ENCODE measurements at regions not wholly inside any gene's neighbourhood (a gene's known extent, or its start where the extent isn't known, plus 50 kb on each side); places are given as distances from the start of the nearest gene placed in this dataset.
"Not testable (repeated sequence)": the region's sequence is repeated elsewhere in the genome, so short reads cannot be mapped to it uniquely, and the experiment has no call there.

DNA sequence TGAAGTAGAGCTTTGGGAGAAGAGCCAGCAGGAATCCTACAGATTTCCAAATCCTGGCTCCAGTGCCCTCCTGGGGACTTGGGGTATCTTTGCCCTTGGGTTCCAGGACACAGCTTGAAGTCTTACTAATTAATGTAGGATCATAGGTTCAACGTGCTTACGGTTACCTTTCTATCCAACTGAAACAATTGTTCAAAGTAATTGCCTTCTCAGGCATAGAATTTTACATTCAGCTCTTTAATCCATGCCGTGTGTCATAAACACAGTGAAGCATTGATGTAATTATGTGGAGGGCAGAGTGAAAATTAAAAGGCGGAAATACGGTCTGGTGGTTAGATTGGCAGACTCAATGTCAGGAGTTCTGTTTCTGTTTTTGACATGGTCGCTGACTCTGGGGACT lies 170.4 kb downstream of the COG6 start:
- ATAC-seq (replicated peaks): no peak
- no peak overlapping the region for H3K4me3 Mint-ChIP-seq
- peaks cover 9% of the 10 kb centered on the region for H3K27me3 Mint-ChIP-seq
- H3K9me3 Mint-ChIP-seq: peaks cover 5% of the 10 kb centered on the region
- no peak overlapping the region for H3K27ac Mint-ChIP-seq
- peaks cover 22% of the 10 kb centered on the region for H3K4me1 Mint-ChIP-seq
- H3K36me3 Mint-ChIP-seq (ENCODE audit: low read depth): no peaks in the 10 kb centered on the region

- no peak for ATAC-seq (replicated peaks)
- H3K27me3 Mint-ChIP-seq: peaks cover 12% of the 10 kb centered on the region
- H3K27ac Mint-ChIP-seq: no peak overlapping the region
- H3K9me3 Mint-ChIP-seq: peaks cover 4% of the 10 kb centered on the region
- no peak overlapping the region for H3K4me3 Mint-ChIP-seq
- no peaks in the 10 kb centered on the region for H3K4me1 Mint-ChIP-seq
- no peaks in the 10 kb centered on the region for H3K36me3 Mint-ChIP-seq (ENCODE audit: low read depth)
These were observed 179.8 kb downstream of the COG6 start for GRCh38 chr13:39835253-39835652.

DNA sequence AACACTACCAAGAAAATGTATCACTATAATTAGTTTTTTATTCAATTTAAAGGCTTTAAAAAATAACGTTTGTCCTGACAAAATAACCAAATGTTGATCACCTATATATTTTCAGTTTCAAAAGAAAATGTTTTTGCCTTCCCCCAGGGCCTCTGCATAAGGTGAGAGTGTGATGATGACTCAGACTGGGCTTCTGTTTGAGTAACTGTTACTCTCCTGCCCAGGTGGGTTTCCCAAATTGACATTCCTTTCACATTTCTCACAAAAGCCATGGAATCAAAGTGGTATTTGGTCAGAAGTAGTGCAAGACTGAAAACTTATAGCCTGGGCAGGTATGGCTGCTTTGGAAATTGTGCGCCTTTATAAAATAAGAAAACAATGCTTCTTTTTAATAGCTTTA lies 180.6 kb downstream of the COG6 start:
- H3K27me3 Mint-ChIP-seq: peaks cover 12% of the 10 kb centered on the region
- H3K9me3 Mint-ChIP-seq: peaks cover 4% of the 10 kb centered on the region
- no peaks in the 10 kb centered on the region for H3K4me1 Mint-ChIP-seq
- peak; percentile 47 for ATAC-seq (replicated peaks)
- H3K4me3 Mint-ChIP-seq: no peak overlapping the region
- H3K36me3 Mint-ChIP-seq (ENCODE audit: low read depth): no peaks in the 10 kb centered on the region
- no peak overlapping the region for H3K27ac Mint-ChIP-seq

DNA sequence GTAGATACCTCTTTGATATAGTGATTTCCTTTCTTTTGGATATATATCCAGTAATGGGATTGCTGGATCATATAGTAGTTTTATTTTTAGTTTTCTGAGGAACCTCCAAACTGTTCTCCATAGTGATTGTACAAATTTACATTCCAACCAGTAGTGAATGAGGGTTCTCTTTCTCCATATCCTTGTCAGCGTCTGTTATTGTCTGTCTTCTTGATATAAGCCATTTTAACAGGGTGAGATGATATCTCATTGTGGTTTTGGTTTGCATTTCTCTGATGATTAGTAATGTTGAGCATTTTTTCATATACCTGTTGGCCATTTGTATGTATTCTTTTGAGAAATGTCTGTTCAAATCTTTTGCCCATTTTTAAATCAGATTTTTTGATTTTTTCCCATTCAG lies 182.4 kb downstream of the COG6 start:
- H3K4me1 Mint-ChIP-seq; H3K27me3 Mint-ChIP-seq; H3K27ac Mint-ChIP-seq; H3K9me3 Mint-ChIP-seq; H3K4me3 Mint-ChIP-seq; ATAC-seq (replicated peaks); H3K36me3 Mint-ChIP-seq (ENCODE audit: low read depth): not testable (repeated sequence)

GRCh38 chr13:39840201-39840600 lies 184.7 kb downstream of the COG6 start:
- Mint-ChIP-seq H3K36me3 (ENCODE audit: low read depth) (no peaks in the 10 kb centered on the region), H3K9me3 (no peaks in the 10 kb centered on the region), H3K27me3 (no peaks in the 10 kb centered on the region), H3K27ac (no peak overlapping the region), H3K4me1 (no peaks in the 10 kb centered on the region), H3K4me3 (no peak overlapping the region)
- ATAC-seq (replicated peaks): no peak

DNA sequence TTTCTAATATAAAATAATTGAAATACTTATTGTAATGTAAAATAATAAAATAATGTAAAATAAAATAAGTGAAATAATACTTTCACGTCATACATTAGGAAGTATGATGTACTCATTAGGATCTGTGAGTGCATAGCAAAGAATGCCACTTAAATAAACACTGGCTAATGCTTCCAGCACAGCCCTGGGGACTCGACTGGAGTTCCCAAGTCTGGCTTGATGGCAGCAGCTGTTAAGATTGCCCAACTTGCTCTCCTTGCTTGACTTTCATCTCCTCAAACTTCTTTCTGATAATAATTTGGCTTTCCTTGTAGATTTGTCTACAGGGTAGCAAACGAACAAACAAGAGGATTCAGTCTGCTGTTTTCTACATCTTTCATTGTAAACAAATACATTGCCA lies 191.9 kb downstream of the COG6 start:
- Mint-ChIP-seq H3K27me3 (peaks cover 7% of the 10 kb centered on the region), H3K4me1 (no peaks in the 10 kb centered on the region), H3K27ac (no peak overlapping the region), H3K4me3 (no peak overlapping the region), H3K36me3 (ENCODE audit: low read depth) (no peaks in the 10 kb centered on the region), H3K9me3 (peaks cover 7% of the 10 kb centered on the region)
- no peak for ATAC-seq (replicated peaks)

DNA sequence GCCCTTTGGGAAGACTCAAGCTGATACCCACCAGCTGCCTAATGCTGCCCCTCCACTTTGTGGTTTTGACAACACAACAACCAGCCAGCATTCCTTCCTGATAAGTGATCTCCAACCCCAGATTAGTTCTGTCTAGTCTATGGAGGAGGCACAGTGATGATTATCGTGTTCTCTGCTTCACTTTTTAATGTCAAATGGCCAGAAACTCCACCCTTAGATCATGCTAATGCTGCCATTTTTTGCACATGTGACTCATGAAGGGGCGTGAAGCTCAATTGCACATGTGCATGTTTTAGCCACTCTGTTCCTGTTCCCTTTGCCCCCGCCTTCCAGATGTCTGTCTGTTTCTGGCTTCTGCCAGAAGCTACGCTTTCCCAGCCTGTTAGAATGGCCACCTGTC lies 199.8 kb downstream of the COG6 start:
- no peak overlapping the region for H3K4me3 Mint-ChIP-seq
- no peaks in the 10 kb centered on the region for H3K36me3 Mint-ChIP-seq (ENCODE audit: low read depth)
- peaks cover 13% of the 10 kb centered on the region for H3K9me3 Mint-ChIP-seq
- H3K27me3 Mint-ChIP-seq: peaks cover 28% of the 10 kb centered on the region
- H3K4me1 Mint-ChIP-seq: no peaks in the 10 kb centered on the region
- no peak overlapping the region for H3K27ac Mint-ChIP-seq
- no peak for ATAC-seq (replicated peaks)

DNA sequence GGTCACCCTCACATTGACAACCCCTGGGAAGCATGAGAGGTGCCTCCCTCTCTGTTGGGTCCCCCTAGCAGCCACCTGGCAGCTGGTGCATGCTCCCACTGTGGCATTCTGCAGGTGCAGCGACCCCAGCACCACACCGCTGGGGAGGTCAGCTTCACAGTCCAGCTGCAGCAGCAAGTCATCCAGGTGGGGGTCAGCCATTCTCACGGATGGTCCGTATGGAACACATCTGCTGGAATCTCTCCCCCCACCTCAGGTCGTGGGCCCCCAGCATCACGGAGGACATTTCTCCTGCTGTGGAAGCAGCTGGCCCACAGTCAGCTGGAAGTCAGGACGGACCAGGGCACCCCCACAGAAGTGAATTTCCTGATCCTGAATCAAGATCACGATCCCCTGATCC lies 201.3 kb downstream of the COG6 start:
- H3K36me3 Mint-ChIP-seq (ENCODE audit: low read depth): no peaks in the 10 kb centered on the region
- H3K4me1 Mint-ChIP-seq: no peaks in the 10 kb centered on the region

GRCh38 chr13:39858794-39859193 lies 203.3 kb downstream of the COG6 start:
- no peak for ATAC-seq (replicated peaks)
- Mint-ChIP-seq H3K27ac (no peak overlapping the region), H3K27me3 (peaks cover 23% of the 10 kb centered on the region), H3K4me3 (no peak overlapping the region), H3K4me1 (no peaks in the 10 kb centered on the region), H3K36me3 (ENCODE audit: low read depth) (no peaks in the 10 kb centered on the region), H3K9me3 (no peaks in the 10 kb centered on the region)

More for the DNA sequence above, 201.3 kb downstream of the COG6 start:
- no peak for ATAC-seq (replicated peaks)
- Mint-ChIP-seq H3K27ac (no peak overlapping the region), H3K27me3 (peaks cover 31% of the 10 kb centered on the region), H3K9me3 (peaks cover 9% of the 10 kb centered on the region), H3K4me3 (no peak overlapping the region)

DNA sequence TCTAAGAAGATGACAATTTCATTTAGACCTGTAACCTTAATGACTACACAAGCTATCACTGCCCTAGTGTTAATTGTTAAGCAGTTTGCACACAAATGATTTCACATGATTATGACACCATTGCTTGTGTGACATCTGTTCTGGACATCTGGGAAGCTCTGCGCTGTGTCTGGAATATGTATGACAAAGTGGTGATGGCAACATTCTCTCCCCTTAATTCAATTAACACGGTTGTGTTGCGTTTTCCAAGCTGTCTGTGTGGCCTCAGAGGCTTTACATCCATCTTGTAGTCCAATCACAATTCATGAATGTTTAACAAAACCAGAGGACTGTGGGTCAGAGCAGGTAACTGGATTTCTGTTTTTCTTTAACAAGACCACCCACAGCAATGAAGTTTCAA lies 204.4 kb downstream of the COG6 start:
- no peaks in the 10 kb centered on the region for H3K36me3 Mint-ChIP-seq (ENCODE audit: low read depth)
- H3K27me3 Mint-ChIP-seq: peaks cover 23% of the 10 kb centered on the region
- no peak overlapping the region for H3K4me3 Mint-ChIP-seq
- no peaks in the 10 kb centered on the region for H3K4me1 Mint-ChIP-seq
- no peak overlapping the region for H3K27ac Mint-ChIP-seq
- ATAC-seq (replicated peaks): no peak
- no peaks in the 10 kb centered on the region for H3K9me3 Mint-ChIP-seq

DNA sequence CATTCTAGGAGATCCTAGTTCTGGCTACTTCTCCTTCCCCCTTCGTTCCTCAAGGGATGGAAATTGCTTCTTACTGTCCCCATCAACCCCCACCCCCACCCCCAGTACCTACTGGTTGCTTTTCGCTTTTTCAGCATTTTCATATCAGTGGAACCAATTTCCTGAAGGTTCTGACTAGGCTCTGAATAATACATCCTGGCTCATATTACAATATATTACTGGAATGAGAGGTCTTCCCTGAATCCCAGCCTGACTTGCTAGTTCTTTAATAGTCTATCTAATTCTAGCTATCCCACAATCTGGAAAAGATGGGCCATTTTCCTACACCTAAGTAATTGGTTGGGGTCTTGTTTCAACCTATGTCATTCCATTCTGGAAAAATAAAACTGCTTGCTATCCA lies 207.4 kb downstream of the COG6 start:
- peaks cover 18% of the 10 kb centered on the region for H3K27me3 Mint-ChIP-seq
- H3K4me3 Mint-ChIP-seq: no peak overlapping the region
- H3K4me1 Mint-ChIP-seq: peaks cover 5% of the 10 kb centered on the region
- H3K36me3 Mint-ChIP-seq (ENCODE audit: low read depth): no peaks in the 10 kb centered on the region
- no peak overlapping the region for H3K27ac Mint-ChIP-seq
- no peak for ATAC-seq (replicated peaks)
- no peaks in the 10 kb centered on the region for H3K9me3 Mint-ChIP-seq

- no peak overlapping the region for H3K4me3 Mint-ChIP-seq
- ATAC-seq (replicated peaks): no peak
- no peaks in the 10 kb centered on the region for H3K9me3 Mint-ChIP-seq
These were observed 208.8 kb downstream of the COG6 start for GRCh38 chr13:39864221-39864620.

GRCh38 chr13:39866722-39867121 lies 211.3 kb downstream of the COG6 start:
- Mint-ChIP-seq H3K36me3 (ENCODE audit: low read depth) (no peaks in the 10 kb centered on the region), H3K27me3 (peaks cover 15% of the 10 kb centered on the region), H3K9me3 (no peaks in the 10 kb centered on the region), H3K4me1 (peaks cover 5% of the 10 kb centered on the region), H3K27ac (no peak overlapping the region), H3K4me3 (no peak overlapping the region)
- peak; percentile 35 for ATAC-seq (replicated peaks)

More at GRCh38 chr13:39864221-39864620, 208.8 kb downstream of the COG6 start:
- Mint-ChIP-seq H3K36me3 (ENCODE audit: low read depth) (no peaks in the 10 kb centered on the region), H3K4me1 (peaks cover 5% of the 10 kb centered on the region), H3K27me3 (peaks cover 22% of the 10 kb centered on the region), H3K27ac (no peak overlapping the region)

DNA sequence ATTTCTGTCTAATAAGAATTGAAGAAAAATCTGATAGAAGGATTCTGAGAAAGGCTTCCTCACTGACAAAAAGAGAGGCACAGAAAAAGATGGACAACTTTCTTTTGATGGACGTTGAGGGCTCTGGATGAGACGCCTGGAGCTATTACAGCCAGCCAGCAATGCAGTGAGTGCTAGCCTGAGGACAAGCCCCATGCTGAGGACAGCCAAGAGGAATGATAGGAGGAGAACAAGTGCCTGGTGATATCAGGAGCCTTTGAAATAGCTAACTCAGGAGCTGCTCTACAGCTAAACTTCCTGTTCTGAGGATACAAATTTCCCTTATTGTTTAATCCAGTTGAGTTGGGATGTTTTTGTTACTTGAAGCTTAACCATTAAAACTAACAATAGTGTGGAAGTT lies 212.3 kb downstream of the COG6 start:
- H3K9me3 Mint-ChIP-seq: no peaks in the 10 kb centered on the region
- no peaks in the 10 kb centered on the region for H3K36me3 Mint-ChIP-seq (ENCODE audit: low read depth)
- no peak overlapping the region for H3K27ac Mint-ChIP-seq
- ATAC-seq (replicated peaks): no peak
- no peak overlapping the region for H3K4me3 Mint-ChIP-seq
- peaks cover 15% of the 10 kb centered on the region for H3K27me3 Mint-ChIP-seq
- peaks cover 5% of the 10 kb centered on the region for H3K4me1 Mint-ChIP-seq

DNA sequence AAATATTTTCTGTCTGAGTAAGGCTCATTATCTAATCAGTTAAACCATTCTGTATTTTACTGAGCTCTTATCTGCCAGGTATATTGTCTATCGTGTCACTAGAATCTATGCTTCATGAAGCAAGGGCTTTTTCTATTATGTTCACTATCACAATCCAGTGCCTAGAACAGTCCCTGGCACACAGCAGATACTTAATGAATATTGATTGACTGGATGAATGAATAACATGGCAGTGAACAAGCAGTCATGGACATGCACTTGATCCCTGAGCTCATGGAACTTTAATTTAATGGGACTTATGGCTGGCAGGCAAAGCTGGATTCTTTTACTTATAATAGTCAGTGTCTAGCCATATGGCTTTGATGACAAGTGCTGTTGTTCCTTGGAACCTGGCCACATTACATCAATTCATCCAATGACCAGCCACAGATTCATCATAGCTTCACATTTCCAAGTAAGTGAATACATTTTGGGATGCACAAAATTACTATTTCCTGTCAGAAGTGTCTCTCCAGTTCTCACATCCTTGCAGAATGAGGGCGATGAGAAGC lies 214.8 kb downstream of the COG6 start:
- no peak overlapping the region for H3K27ac Mint-ChIP-seq
- no peaks in the 10 kb centered on the region for H3K9me3 Mint-ChIP-seq
- peaks cover 5% of the 10 kb centered on the region for H3K4me1 Mint-ChIP-seq
- H3K36me3 Mint-ChIP-seq (ENCODE audit: low read depth): no peaks in the 10 kb centered on the region
- H3K27me3 Mint-ChIP-seq: peaks cover 15% of the 10 kb centered on the region
- ATAC-seq (replicated peaks): no peak
- H3K4me3 Mint-ChIP-seq: no peak overlapping the region
